GM23248 (cell line): ENCODE measurements at regions not wholly inside any gene's neighbourhood (a gene's known extent, or its start where the extent isn't known, plus 50 kb on each side); places are given as distances from the start of the nearest gene placed in this dataset.

ENCODE experiments used
- DNase-seq: peaks from one replicate; pipeline ENCODE4 v3.0.0-alpha.2; 2015
- H2AFZ ChIP-seq: fragments of 200-600 bp; sonication (generic); 2 replicates; pipeline ENCODE4 v1.6.1; 2016; ENCODE audit warnings: antibody characterized with exemption
- H3F3A ChIP-seq: fragments of 200-600 bp; sonication (generic); 2 replicates; pipeline ENCODE4 v1.6.1; 2016; ENCODE audit warnings: mild to moderate bottlenecking, antibody characterized with exemption, mixed run types; ENCODE audit not compliant: insufficient read depth
- H3K27ac ChIP-seq: fragments of 200-600 bp; sonication (generic); 2 replicates; pipeline ENCODE4 v1.5.1; 2016; ENCODE audit warnings: mild to moderate bottlenecking
- H3K27me3 ChIP-seq: fragments of 200-600 bp; sonication (generic); replicated peaks from 2 replicates; pipeline ENCODE4 v1.6.1; 2016; ENCODE audit warnings: mild to moderate bottlenecking; ENCODE audit not compliant: insufficient read depth
- H3K36me3 ChIP-seq: fragments of 200-600 bp; sonication (generic); 2 replicates; pipeline ENCODE4 v1.6.1; 2016; ENCODE audit warnings: low read depth, mild to moderate bottlenecking
- H3K4me1 ChIP-seq: fragments of 200-600 bp; sonication (generic); 2 replicates; pipeline ENCODE4 v1.6.1; 2016; ENCODE audit warnings: mild to moderate bottlenecking; ENCODE audit not compliant: insufficient read depth
- H3K4me2 ChIP-seq: fragments of 200-600 bp; sonication (generic); one replicate; pipeline ENCODE4 v1.6.1; 2016; ENCODE audit warnings: mild to moderate bottlenecking; ENCODE audit not compliant: unreplicated experiment
- H3K4me3 ChIP-seq: fragments of 200-600 bp; sonication (generic); 2 replicates; pipeline ENCODE4 v1.5.1; 2016; ENCODE audit warnings: mild to moderate bottlenecking
- H3K79me2 ChIP-seq: fragments of 200-600 bp; sonication (generic); 2 replicates; pipeline ENCODE4 v1.6.1; 2016; ENCODE audit warnings: mild to moderate bottlenecking; ENCODE audit not compliant: insufficient read depth
- H3K9ac ChIP-seq: fragments of 200-600 bp; sonication (generic); 2 replicates; pipeline ENCODE4 v1.6.1; 2016; ENCODE audit warnings: mild to moderate bottlenecking
- H3K9me2 ChIP-seq: fragments of 200-600 bp; sonication (generic); 2 replicates; pipeline ENCODE4 v1.6.1; 2016; ENCODE audit warnings: mixed run types, mild to moderate bottlenecking, moderate library complexity; ENCODE audit not compliant: insufficient read depth
- H3K9me3 ChIP-seq: fragments of 200-600 bp; sonication (generic); one replicate; pipeline ENCODE4 v1.6.1; 2017; ENCODE audit warnings: low read depth
- H4K20me1 ChIP-seq: fragments of 200-600 bp; sonication (generic); 2 replicates; pipeline ENCODE4 v1.6.0; 2016; ENCODE audit not compliant: insufficient read depth
- EZH2 ChIP-seq: fragments of 200-600 bp; sonication (generic); IDR thresholded peaks from 2 replicates; pipeline ENCODE4 v1.6.1; 2018; ENCODE audit warnings: antibody characterized with exemption, mild to moderate bottlenecking; ENCODE audit not compliant: insufficient read depth, poor library complexity, severe bottlenecking
- EZH2phosphoT487 ChIP-seq: fragments of 200-600 bp; sonication (generic); IDR thresholded peaks from 2 replicates; pipeline ENCODE4 v1.6.1; 2018; ENCODE audit warnings: antibody characterized with exemption, moderate library complexity, mild to moderate bottlenecking, low read depth; ENCODE audit not compliant: insufficient read depth
- WGBS, 2 experiments: methylation state at CpG; one replicate each; pipeline ENCODE4 v1.1.6; 2015 to 2017; ENCODE audit warnings: low lambda C conversion rate in 2 of 2, low coverage in 1 of 2; ENCODE audit errors: missing lambda C conversion rate in 2 of 2; 5-methylcytosine and 5-hydroxymethylcytosine counted together
- in situ Hi-C: fragments of 300-500 bp; cut with MboI; formaldehyde crosslinking; loops from 2 replicates; pipeline ENCODE4 v1.15.0; 2020

- Histone ChIP-seq H3K4me1 (peaks cover 31% of the 10 kb centered on the region), H3K9me3 (no peaks in the 10 kb centered on the region), H2AFZ (no peak overlapping the region), H3K9me2 (no peaks in the 10 kb centered on the region), H3K27ac (no peak overlapping the region), H3K4me3 (no peak overlapping the region), H3K36me3 (no peaks in the 10 kb centered on the region), H3K4me2 (no peak overlapping the region), H3K27me3 (no peaks in the 10 kb centered on the region), H3K9ac (no peak overlapping the region), H3F3A (peaks cover 20% of the 10 kb centered on the region), H4K20me1 (no peaks in the 10 kb centered on the region), H3K79me2 (no peaks in the 10 kb centered on the region)
- in situ Hi-C loops, result no loop called here
- no peak for DNase-seq
- TF ChIP-seq EZH2 (no peak), EZH2phosphoT487 (no peak)
- WGBS, 2 experiments, result 69 to 82% methylated on average over 3 of the region's 3 CpGs
Measured at GRCh38 chr12:90237841-90238240, 529.2 kb upstream of the ATP2B1 start.

- H3K27me3 ChIP-seq, result no peaks in the 10 kb centered on the region
- in situ Hi-C loops, result no loop called here
Measured at GRCh38 chr12:90235642-90236041, 527.0 kb upstream of the ATP2B1 start.

GRCh38 chr12:90234472-90234871, 525.8 kb upstream of the ATP2B1 start:
- WGBS, 2 experiments, result 50 to 56% methylated on average over 2 of the region's 2 CpGs
- H3K27ac ChIP-seq, result peak overlapping the region; percentile 22; the same call in 1 of the 2 replicates
- no peaks in the 10 kb centered on the region for H3K79me2 ChIP-seq
- DNase-seq, result peak; percentile 20
- no peak overlapping the region for H3K9ac ChIP-seq
- TF ChIP-seq EZH2 (no peak), EZH2phosphoT487 (no peak)
- no peaks in the 10 kb centered on the region for H3K36me3 ChIP-seq
- in situ Hi-C loops, result no loop called here
- H3F3A ChIP-seq, result peaks cover 20% of the 10 kb centered on the region
- peaks cover 32% of the 10 kb centered on the region for H3K4me1 ChIP-seq
- no peak overlapping the region for H3K4me3 ChIP-seq
- H3K4me2 ChIP-seq, result no peak overlapping the region
- peak overlapping the region; percentile 22 for H2AFZ ChIP-seq
- H3K9me3 ChIP-seq, result no peaks in the 10 kb centered on the region
- no peaks in the 10 kb centered on the region for H4K20me1 ChIP-seq
- H3K27me3 ChIP-seq, result no peaks in the 10 kb centered on the region
- no peaks in the 10 kb centered on the region for H3K9me2 ChIP-seq

More at GRCh38 chr12:90235642-90236041, 527.0 kb upstream of the ATP2B1 start:
- Histone ChIP-seq H4K20me1 (no peaks in the 10 kb centered on the region), H3K4me3 (no peak overlapping the region), H3K9me2 (no peaks in the 10 kb centered on the region), H3K36me3 (no peaks in the 10 kb centered on the region), H3K4me1 (peaks cover 32% of the 10 kb centered on the region), H3K9me3 (no peaks in the 10 kb centered on the region), H3K79me2 (no peaks in the 10 kb centered on the region), H3K27ac (peak overlapping the region; percentile 22), H3F3A (peaks cover 20% of the 10 kb centered on the region), H3K9ac (no peak overlapping the region), H3K4me2 (peak overlapping the region; percentile 12), H2AFZ (no peak overlapping the region)
- no peak for TF ChIP-seq EZH2phosphoT487
- TF ChIP-seq EZH2, result no peak
- DNase-seq, result peak; percentile 58
- WGBS, 2 experiments, result 14 to 20% methylated on average over 1 of the region's 1 CpG

- H3K4me3 ChIP-seq, result peak overlapping the region; percentile 26
- no peaks in the 10 kb centered on the region for H3K27me3 ChIP-seq
- peak overlapping the region; percentile 30 for H3K27ac ChIP-seq
- TF ChIP-seq EZH2phosphoT487 (no peak), EZH2 (no peak)
- peaks cover 32% of the 10 kb centered on the region for H3K4me1 ChIP-seq
- 26 to 31% methylated on average over 6 of the region's 6 CpGs for WGBS, 2 experiments
- H2AFZ ChIP-seq, result peak overlapping the region; percentile 46; the same call in 1 of the 2 replicates
- H3F3A ChIP-seq, result peaks cover 20% of the 10 kb centered on the region
- H4K20me1 ChIP-seq, result no peaks in the 10 kb centered on the region
- H3K9me2 ChIP-seq, result no peaks in the 10 kb centered on the region
- in situ Hi-C loops, result no loop called here
- DNase-seq, result peak; percentile 43
- H3K9me3 ChIP-seq, result no peaks in the 10 kb centered on the region
- H3K79me2 ChIP-seq, result no peaks in the 10 kb centered on the region
- no peaks in the 10 kb centered on the region for H3K36me3 ChIP-seq
- H3K9ac ChIP-seq, result no peak overlapping the region
- peak overlapping the region; percentile 70 for H3K4me2 ChIP-seq
Measured at GRCh38 chr12:90233168-90234100, 524.8 kb upstream of the ATP2B1 start.
